Activated naive CD4-positive, alpha-beta T cell treated with anti-CD3 and anti-CD28 coated beads for 36 hours (primary cell): ENCODE measurements at regions not wholly inside any gene's neighbourhood (a gene's known extent, or its start where the extent isn't known, plus 50 kb on each side); places are given as distances from the start of the nearest gene placed in this dataset.
A peak's percentile ranks its signal among the peaks of the same experiment; 100 is the strongest.

Source experiments
- CTCF ChIA-PET: fragments of 350-600 bp; sonication (Branson Sonifier 250); formaldehyde crosslinking; loops from one replicate; lab custom pipeline; 2021; ENCODE audit warnings: antibody characterized with exemption; lab: Charles Lee
- DNase-seq: peaks from one replicate; pipeline ENCODE4 v3.0.0-alpha.2; 2020
- H3K27ac Mint-ChIP-seq: one replicate; pipeline ENCODE4 v1.8.0; 2021; ENCODE audit warnings: mild to moderate bottlenecking, mixed read lengths
- H3K27me3 Mint-ChIP-seq: one replicate; pipeline ENCODE4 v1.8.0; 2021; ENCODE audit warnings: low read depth, mixed read lengths
- H3K36me3 Mint-ChIP-seq: one replicate; pipeline ENCODE4 v1.8.0; 2021; ENCODE audit warnings: low read depth, mixed read lengths
- H3K4me1 Mint-ChIP-seq: one replicate; pipeline ENCODE4 v1.8.0; 2021; ENCODE audit warnings: low read depth, mixed read lengths
- H3K4me3 Mint-ChIP-seq: one replicate; pipeline ENCODE4 v1.8.0; 2021; ENCODE audit warnings: mild to moderate bottlenecking, moderate library complexity, mixed read lengths
- H3K9me3 Mint-ChIP-seq: one replicate; pipeline ENCODE4 v1.8.0; 2021; ENCODE audit warnings: mixed read lengths
- intact Hi-C: fragments of 100-400 bp; cut with micrococcal nuclease; formaldehyde crosslinking; loops from one replicate; pipeline ENCODE4 v1.15.1; 2023

GRCh38 chr12:76611533-76611932 is 52.0 kb upstream of the OSBPL8 start:
- Mint-ChIP-seq H3K4me1 (no peaks in the 10 kb centered on the region), H3K27ac (no peak overlapping the region), H3K4me3 (no peak overlapping the region), H3K9me3 (no peaks in the 10 kb centered on the region), H3K27me3 (no peaks in the 10 kb centered on the region), H3K36me3 (no peaks in the 10 kb centered on the region)
- CTCF ChIA-PET = no interaction called here
- DNase-seq = no peak
- intact Hi-C loops = no loop called here

GRCh38 chr12:76614364-76614763 is 54.8 kb upstream of the OSBPL8 start:
- no peak for DNase-seq
- Mint-ChIP-seq H3K27ac (no peak overlapping the region), H3K4me1 (no peaks in the 10 kb centered on the region), H3K27me3 (no peaks in the 10 kb centered on the region), H3K9me3 (no peaks in the 10 kb centered on the region), H3K36me3 (no peaks in the 10 kb centered on the region), H3K4me3 (no peak overlapping the region)
- CTCF ChIA-PET = no interaction called here
- intact Hi-C loops = no loop called here

GRCh38 chr12:76618031-76618430 is 58.5 kb upstream of the OSBPL8 start:
- Mint-ChIP-seq H3K27me3 (no peaks in the 10 kb centered on the region), H3K4me1 (peaks cover 4% of the 10 kb centered on the region), H3K27ac (no peak overlapping the region), H3K36me3 (no peaks in the 10 kb centered on the region), H3K9me3 (no peaks in the 10 kb centered on the region), H3K4me3 (no peak overlapping the region)
- intact Hi-C loops = no loop called here
- no peak for DNase-seq
- CTCF ChIA-PET = interaction anchor here (0.7 to 2.7 kb wide), 2 partner anchors 104 to 173 kb away, joined by 3 to 13 read pairs; no protein-coding TSS in a partner anchor

- CTCF ChIA-PET = interaction anchor here (0.6 to 6.3 kb wide), 12 partner anchors 8 to 389 kb away, joined by 3 to 70 read pairs (median 3); no protein-coding TSS in a partner anchor
- Mint-ChIP-seq H3K4me1 (peaks cover 4% of the 10 kb centered on the region), H3K4me3 (no peak overlapping the region), H3K27ac (no peak overlapping the region), H3K27me3 (no peaks in the 10 kb centered on the region), H3K9me3 (no peaks in the 10 kb centered on the region), H3K36me3 (no peaks in the 10 kb centered on the region)
- intact Hi-C loops = loop anchor here (1.0 kb wide), 6 partner anchors 170 to 444 kb away; partner anchors contain the start of genes CSRP2 and E2F7
- DNase-seq = peak; percentile 83
Measured at GRCh38 chr12:76621582-76622024, 62.0 kb upstream of the OSBPL8 start.

GRCh38 chr12:76622351-76622750 is 62.8 kb upstream of the OSBPL8 start:
- intact Hi-C loops = no loop called here
- no peak for DNase-seq
- Mint-ChIP-seq H3K27me3 (no peaks in the 10 kb centered on the region), H3K9me3 (no peaks in the 10 kb centered on the region), H3K27ac (no peak overlapping the region), H3K36me3 (no peaks in the 10 kb centered on the region), H3K4me1 (peaks cover 4% of the 10 kb centered on the region), H3K4me3 (no peak overlapping the region)
- CTCF ChIA-PET = interaction anchor here (0.6 to 6.3 kb wide), 10 partner anchors 14 to 389 kb away, joined by 3 to 70 read pairs (median 3); no protein-coding TSS in a partner anchor

- DNase-seq = no peak
- CTCF ChIA-PET = interaction anchor here (0.6 to 6.3 kb wide), 8 partner anchors 13 to 307 kb away, joined by 3 to 70 read pairs (median 3); no protein-coding TSS in a partner anchor
- Mint-ChIP-seq H3K27me3 (no peaks in the 10 kb centered on the region), H3K9me3 (no peaks in the 10 kb centered on the region), H3K36me3 (no peaks in the 10 kb centered on the region), H3K4me3 (no peak overlapping the region), H3K27ac (peak overlapping the region; percentile 43), H3K4me1 (peaks cover 4% of the 10 kb centered on the region)
- intact Hi-C loops = no loop called here
Measured at GRCh38 chr12:76622915-76623314, 63.3 kb upstream of the OSBPL8 start.

- intact Hi-C loops = no loop called here
- Mint-ChIP-seq H3K36me3 (no peaks in the 10 kb centered on the region), H3K27ac (no peak overlapping the region), H3K9me3 (no peaks in the 10 kb centered on the region), H3K27me3 (no peaks in the 10 kb centered on the region), H3K4me3 (no peak overlapping the region), H3K4me1 (peaks cover 4% of the 10 kb centered on the region)
- CTCF ChIA-PET = interaction anchor here (6.3 kb wide), 1 partner anchor 168 kb away, joined by 70 read pairs; no protein-coding TSS in a partner anchor
- no peak for DNase-seq
Measured at GRCh38 chr12:76623931-76624330, 64.4 kb upstream of the OSBPL8 start.

- no peaks in the 10 kb centered on the region for H3K36me3 Mint-ChIP-seq
- H3K9me3 Mint-ChIP-seq = no peaks in the 10 kb centered on the region
- H3K27ac Mint-ChIP-seq = no peak overlapping the region
- CTCF ChIA-PET = interaction anchor here (1.7 to 6.3 kb wide), 2 partner anchors 163 to 164 kb away, joined by 8 to 70 read pairs; no protein-coding TSS in a partner anchor
- no peak overlapping the region for H3K4me3 Mint-ChIP-seq
- H3K4me1 Mint-ChIP-seq = no peaks in the 10 kb centered on the region
- intact Hi-C loops = no loop called here
- H3K27me3 Mint-ChIP-seq = no peaks in the 10 kb centered on the region
- DNase-seq = no peak
Measured at GRCh38 chr12:76627346-76628135, 68.0 kb upstream of the OSBPL8 start.

- CTCF ChIA-PET = interaction anchor here (1.7 kb wide), 1 partner anchor 161 kb away, joined by 8 read pairs; no protein-coding TSS in a partner anchor
- Mint-ChIP-seq H3K27me3 (no peaks in the 10 kb centered on the region), H3K27ac (no peak overlapping the region), H3K9me3 (no peaks in the 10 kb centered on the region), H3K4me3 (no peak overlapping the region), H3K36me3 (no peaks in the 10 kb centered on the region), H3K4me1 (no peaks in the 10 kb centered on the region)
- no peak for DNase-seq
- intact Hi-C loops = no loop called here
Measured at GRCh38 chr12:76628745-76629144, 69.2 kb upstream of the OSBPL8 start.

- Mint-ChIP-seq H3K4me3 (no peak overlapping the region), H3K4me1 (peaks cover 7% of the 10 kb centered on the region), H3K9me3 (no peaks in the 10 kb centered on the region), H3K36me3 (no peaks in the 10 kb centered on the region), H3K27me3 (no peaks in the 10 kb centered on the region), H3K27ac (no peak overlapping the region)
- CTCF ChIA-PET = interaction anchor here (1.0 kb wide), 1 partner anchor 158 kb away, joined by 3 read pairs; no protein-coding TSS in a partner anchor
- intact Hi-C loops = no loop called here
- DNase-seq = no peak
Measured at GRCh38 chr12:76631741-76632140, 72.2 kb upstream of the OSBPL8 start.

GRCh38 chr12:76633415-76633814 is 73.8 kb upstream of the OSBPL8 start:
- H3K9me3 Mint-ChIP-seq = no peaks in the 10 kb centered on the region
- H3K4me3 Mint-ChIP-seq = no peak overlapping the region
- intact Hi-C loops = no loop called here
- CTCF ChIA-PET = interaction anchor here (1.4 kb wide), 1 partner anchor 156 kb away, joined by 3 read pairs; no protein-coding TSS in a partner anchor
- H3K4me1 Mint-ChIP-seq = peaks cover 8% of the 10 kb centered on the region
- H3K36me3 Mint-ChIP-seq = no peaks in the 10 kb centered on the region
- DNase-seq = no peak
- H3K27me3 Mint-ChIP-seq = no peaks in the 10 kb centered on the region
- no peak overlapping the region for H3K27ac Mint-ChIP-seq

GRCh38 chr12:76634133-76634532 is 74.6 kb upstream of the OSBPL8 start:
- no peak overlapping the region for H3K27ac Mint-ChIP-seq
- intact Hi-C loops = no loop called here
- H3K27me3 Mint-ChIP-seq = no peaks in the 10 kb centered on the region
- H3K4me1 Mint-ChIP-seq = peaks cover 8% of the 10 kb centered on the region
- H3K36me3 Mint-ChIP-seq = no peaks in the 10 kb centered on the region
- CTCF ChIA-PET = interaction anchor here (1.4 kb wide), 1 partner anchor 156 kb away, joined by 3 read pairs; no protein-coding TSS in a partner anchor
- DNase-seq = no peak
- no peak overlapping the region for H3K4me3 Mint-ChIP-seq
- H3K9me3 Mint-ChIP-seq = no peaks in the 10 kb centered on the region
